ENCODE measurements at regions not wholly inside any gene's neighbourhood (a gene's known extent, or its start where the extent isn't known, plus 50 kb on each side); places are given as distances from the start of the nearest gene placed in this dataset.
A peak's percentile ranks its signal among the peaks of the same experiment; 100 is the strongest.

GRCh38 chr14:85978582-85979250, 448.8 kb downstream of the FLRT2 start:
- no peak for DNase-seq (ENCODE audit: low spot score)

- DNase-seq (ENCODE audit: low spot score) = no peak
These were observed 444.7 kb downstream of the FLRT2 start for GRCh38 chr14:85974602-85975001.

GRCh38 chr14:85963486-85963885, 433.5 kb downstream of the FLRT2 start:
- no peak for DNase-seq (ENCODE audit: low spot score)

- no peak for DNase-seq (ENCODE audit: low spot score)
These were observed 430.8 kb downstream of the FLRT2 start for GRCh38 chr14:85960756-85961155.

GRCh38 chr14:85959063-85959462, 429.1 kb downstream of the FLRT2 start:
- DNase-seq (ENCODE audit: low spot score) = no peak

GRCh38 chr14:85958069-85958468, 428.1 kb downstream of the FLRT2 start:
- DNase-seq (ENCODE audit: low spot score) = no peak

- no peak for DNase-seq (ENCODE audit: low spot score)
These were observed 423.3 kb downstream of the FLRT2 start for GRCh38 chr14:85953265-85953664.

- no peak for DNase-seq (ENCODE audit: low spot score)
These were observed 418.2 kb downstream of the FLRT2 start for GRCh38 chr14:85948153-85948552.

GRCh38 chr14:85947461-85948139, 417.7 kb downstream of the FLRT2 start:
- DNase-seq (ENCODE audit: low spot score) = no peak

GRCh38 chr14:85943192-85943591, 413.2 kb downstream of the FLRT2 start:
- no peak for DNase-seq (ENCODE audit: low spot score)

GRCh38 chr14:85934886-85935254, 404.9 kb downstream of the FLRT2 start:
- DNase-seq (ENCODE audit: low spot score) = no peak

- DNase-seq (ENCODE audit: low spot score) = peak; percentile 30
These were observed 404.4 kb downstream of the FLRT2 start for GRCh38 chr14:85934123-85934885.

- no peak for DNase-seq (ENCODE audit: low spot score)
These were observed 391.3 kb downstream of the FLRT2 start for GRCh38 chr14:85921241-85921640.

GRCh38 chr14:85917716-85918115, 387.8 kb downstream of the FLRT2 start:
- no peak for DNase-seq (ENCODE audit: low spot score)

- no peak for DNase-seq (ENCODE audit: low spot score)
These were observed 385.8 kb downstream of the FLRT2 start for GRCh38 chr14:85915711-85916110.

GRCh38 chr14:85912141-85912540, 382.2 kb downstream of the FLRT2 start:
- no peak for DNase-seq (ENCODE audit: low spot score)

GRCh38 chr14:85911044-85911443, 381.1 kb downstream of the FLRT2 start:
- DNase-seq (ENCODE audit: low spot score) = no peak

- no peak for DNase-seq (ENCODE audit: low spot score)
These were observed 379.6 kb downstream of the FLRT2 start for GRCh38 chr14:85909581-85909980.

GRCh38 chr14:85907536-85907935, 377.6 kb downstream of the FLRT2 start:
- no peak for DNase-seq (ENCODE audit: low spot score)

- DNase-seq (ENCODE audit: low spot score) = no peak
These were observed 367.9 kb downstream of the FLRT2 start for GRCh38 chr14:85897808-85898207.

- no peak for DNase-seq (ENCODE audit: low spot score)
These were observed 365.7 kb downstream of the FLRT2 start for GRCh38 chr14:85895603-85896002.

- DNase-seq (ENCODE audit: low spot score) = no peak
These were observed 362.3 kb downstream of the FLRT2 start for GRCh38 chr14:85892251-85892650.

GRCh38 chr14:85883966-85884365, 354.0 kb downstream of the FLRT2 start:
- DNase-seq (ENCODE audit: low spot score) = no peak
